ENCODE measurements at regions not wholly inside any gene's neighbourhood (a gene's known extent, or its start where the extent isn't known, plus 50 kb on each side); places are given as distances from the start of the nearest gene placed in this dataset.

DNA sequence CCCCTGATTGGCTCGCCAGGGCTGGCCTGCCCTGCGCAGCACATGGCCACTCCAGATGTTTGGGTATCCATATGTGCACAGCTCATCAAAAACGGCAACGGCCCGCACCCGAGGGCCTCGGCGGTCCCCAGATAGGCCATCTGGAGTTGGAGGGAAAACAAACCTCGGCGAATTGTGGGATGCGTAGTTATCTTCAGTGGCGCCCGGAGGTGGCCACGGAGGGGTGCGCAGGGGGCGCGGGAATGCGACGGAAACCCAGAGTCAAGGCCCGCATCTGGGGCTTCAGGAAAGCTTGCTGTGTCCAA is 156.5 kb downstream of the TLE3 start:
- TF ChIP-seq, protein P1, sequence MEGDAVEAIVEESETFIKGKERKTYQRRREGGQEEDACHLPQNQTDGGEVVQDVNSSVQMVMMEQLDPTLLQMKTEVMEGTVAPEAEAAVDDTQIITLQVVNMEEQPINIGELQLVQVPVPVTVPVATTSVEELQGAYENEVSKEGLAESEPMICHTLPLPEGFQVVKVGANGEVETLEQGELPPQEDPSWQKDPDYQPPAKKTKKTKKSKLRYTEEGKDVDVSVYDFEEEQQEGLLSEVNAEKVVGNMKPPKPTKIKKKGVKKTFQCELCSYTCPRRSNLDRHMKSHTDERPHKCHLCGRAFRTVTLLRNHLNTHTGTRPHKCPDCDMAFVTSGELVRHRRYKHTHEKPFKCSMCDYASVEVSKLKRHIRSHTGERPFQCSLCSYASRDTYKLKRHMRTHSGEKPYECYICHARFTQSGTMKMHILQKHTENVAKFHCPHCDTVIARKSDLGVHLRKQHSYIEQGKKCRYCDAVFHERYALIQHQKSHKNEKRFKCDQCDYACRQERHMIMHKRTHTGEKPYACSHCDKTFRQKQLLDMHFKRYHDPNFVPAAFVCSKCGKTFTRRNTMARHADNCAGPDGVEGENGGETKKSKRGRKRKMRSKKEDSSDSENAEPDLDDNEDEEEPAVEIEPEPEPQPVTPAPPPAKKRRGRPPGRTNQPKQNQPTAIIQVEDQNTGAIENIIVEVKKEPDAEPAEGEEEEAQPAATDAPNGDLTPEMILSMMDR (IDR thresholded peaks at IDR 0.05; ENCODE audit: low read length), result no peak
- TF ChIP-seq EZH2 (IDR thresholded peaks at IDR 0.05; ENCODE audit: borderline replicate concordance, low read length), result no peak
